GM18909 (cell line): ENCODE measurements at regions not wholly inside any gene's neighbourhood (a gene's known extent, or its start where the extent isn't known, plus 50 kb on each side); places are given as distances from the start of the nearest gene placed in this dataset.
"Not testable (repeated sequence)": the region's sequence is repeated elsewhere in the genome, so short reads cannot be mapped to it uniquely, and the experiment has no call there.

Experiments
- ATAC-seq: cut with Tn5 transposase; IDR thresholded peaks from one replicate; pipeline ENCODE4 v1.9.1; 2021; ENCODE audit warnings: mild to moderate bottlenecking; ENCODE audit not compliant: unreplicated experiment, poor library complexity

GRCh38 chr3:110984456-110985250 lies 87.0 kb upstream of the NECTIN3 start:
- no peak for ATAC-seq

- ATAC-seq: no peak
Measured at GRCh38 chr3:110989446-110989845, 82.2 kb upstream of the NECTIN3 start.

GRCh38 chr3:110995461-110996231 lies 76.0 kb upstream of the NECTIN3 start:
- ATAC-seq: no peak

GRCh38 chr3:110998766-110999165 lies 72.8 kb upstream of the NECTIN3 start:
- not testable (repeated sequence) for ATAC-seq

GRCh38 chr3:111006485-111006884 lies 65.1 kb upstream of the NECTIN3 start:
- ATAC-seq: not testable (repeated sequence)

GRCh38 chr3:111012388-111013248 lies 59.0 kb upstream of the NECTIN3 start:
- ATAC-seq: no peak
